PC-3 (cell line): ENCODE measurements at regions not wholly inside any gene's neighbourhood (a gene's known extent, or its start where the extent isn't known, plus 50 kb on each side); places are given as distances from the start of the nearest gene placed in this dataset.
"Not testable (repeated sequence)": the region's sequence is repeated elsewhere in the genome, so short reads cannot be mapped to it uniquely, and the experiment has no call there.

Experiments used
- ATAC-seq: fragments of 200-7000 bp; cut with Tn5 transposase; 2 replicates; pipeline ENCODE4 v1.9.1; 2020; ENCODE audit warnings: mild to moderate bottlenecking, moderate library complexity
- BruUV-seq: library from RNA; stranded (reverse); fragments of 400-500 nt; replicated peaks from 2 replicates; lab custom pipeline; 2021; lab: Mats Ljungman, UMichigan
- CTCF ChIA-PET: fragments of 300-600 bp; sonication (Branson Sonifier 250); formaldehyde crosslinking; loops from one replicate; lab custom pipeline; 2022; ENCODE audit warnings: antibody characterized with exemption; lab: Charles Lee
- POLR2A ChIA-PET: fragments of 300-600 bp; sonication (Branson Sonifier 250); formaldehyde crosslinking; loops from one replicate; lab custom pipeline; 2022; ENCODE audit warnings: antibody characterized with exemption; ENCODE audit not compliant: unreplicated experiment; lab: Charles Lee
- DNase-seq: peaks from one replicate; pipeline ENCODE4 v3.0.0-alpha.2; 2015
- H2AFZ ChIP-seq: fragments of 300-600 bp; sonication (generic); 2 replicates; pipeline ENCODE4 v1.6.0; 2016; ENCODE audit warnings: antibody characterized with exemption, low read length
- H3F3A ChIP-seq: fragments of 300-600 bp; sonication (generic); one replicate; pipeline ENCODE4 v1.6.0; 2017; ENCODE audit warnings: antibody characterized with exemption, low read length, control low read depth, mild to moderate bottlenecking; ENCODE audit not compliant: unreplicated experiment
- H3K27ac ChIP-seq: fragments of 300-600 bp; sonication (generic); 2 replicates; pipeline ENCODE4 v1.5.1; 2016; ENCODE audit warnings: mild to moderate bottlenecking, low read length
- H3K27me3 ChIP-seq: fragments of 300-600 bp; sonication (generic); 2 replicates; pipeline ENCODE4 v1.6.1; 2016; ENCODE audit warnings: low read length, mixed read lengths
- H3K36me3 ChIP-seq: fragments of 300-600 bp; sonication (generic); 2 replicates; pipeline ENCODE4 v1.6.1; 2016; ENCODE audit warnings: low read depth, mixed run types, low read length, mixed read lengths
- H3K4me1 ChIP-seq: fragments of 300-600 bp; sonication (generic); 2 replicates; pipeline ENCODE4 v1.5.1; 2016; ENCODE audit warnings: low read length; ENCODE audit not compliant: insufficient read depth
- H3K4me2 ChIP-seq: fragments of 300-600 bp; sonication (generic); 2 replicates; pipeline ENCODE4 v1.6.0; 2016; ENCODE audit warnings: low read length
- H3K4me3 ChIP-seq: fragments of 300-600 bp; sonication (generic); 2 replicates; pipeline ENCODE4 v1.5.1; 2016; ENCODE audit warnings: mild to moderate bottlenecking, low read length, mixed read lengths
- H3K79me2 ChIP-seq: fragments of 300-600 bp; sonication (generic); 2 replicates; pipeline ENCODE4 v1.6.1; 2017; ENCODE audit warnings: low read length, mixed read lengths
- H3K9ac ChIP-seq: fragments of 300-600 bp; sonication (generic); 2 replicates; pipeline ENCODE4 v1.6.0; 2016; ENCODE audit warnings: mild to moderate bottlenecking, low read length
- H3K9me2 ChIP-seq: fragments of 300-600 bp; sonication (generic); replicated peaks from 2 replicates; pipeline ENCODE4 v1.6.1; 2016; ENCODE audit warnings: mixed run types, low read length, mixed read lengths
- H3K9me3 ChIP-seq: fragments of 300-600 bp; sonication (generic); 2 replicates; pipeline ENCODE4 v1.6.1; 2016; ENCODE audit warnings: low read length, mixed read lengths
- H4K20me1 ChIP-seq: fragments of 300-600 bp; sonication (generic); 2 replicates; pipeline ENCODE4 v1.6.1; 2016; ENCODE audit warnings: low read length, mixed read lengths
- CTCF ChIP-seq: fragments of 300-600 bp; sonication (generic); conservative IDR thresholded peaks from 2 replicates; pipeline ENCODE4 v1.5.1; 2017; ENCODE audit warnings: antibody characterized with exemption, low read depth, mild to moderate bottlenecking, low read length
- EZH2 ChIP-seq: fragments of 300-600 bp; sonication (generic); IDR thresholded peaks from one replicate; pipeline ENCODE4 v1.6.1; 2017; ENCODE audit warnings: antibody characterized with exemption, mild to moderate bottlenecking, low read length; ENCODE audit not compliant: unreplicated experiment
- EZH2phosphoT487 ChIP-seq: fragments of 300-600 bp; sonication (generic); IDR thresholded peaks from 2 replicates; pipeline ENCODE4 v1.6.1; 2018; ENCODE audit warnings: mild to moderate bottlenecking, antibody characterized with exemption, low read length, borderline replicate concordance
- intact Hi-C: fragments of 100-400 bp; cut with micrococcal nuclease; formaldehyde crosslinking; loops from 2 replicates; pipeline ENCODE4 v1.9.0; 2023

DNA sequence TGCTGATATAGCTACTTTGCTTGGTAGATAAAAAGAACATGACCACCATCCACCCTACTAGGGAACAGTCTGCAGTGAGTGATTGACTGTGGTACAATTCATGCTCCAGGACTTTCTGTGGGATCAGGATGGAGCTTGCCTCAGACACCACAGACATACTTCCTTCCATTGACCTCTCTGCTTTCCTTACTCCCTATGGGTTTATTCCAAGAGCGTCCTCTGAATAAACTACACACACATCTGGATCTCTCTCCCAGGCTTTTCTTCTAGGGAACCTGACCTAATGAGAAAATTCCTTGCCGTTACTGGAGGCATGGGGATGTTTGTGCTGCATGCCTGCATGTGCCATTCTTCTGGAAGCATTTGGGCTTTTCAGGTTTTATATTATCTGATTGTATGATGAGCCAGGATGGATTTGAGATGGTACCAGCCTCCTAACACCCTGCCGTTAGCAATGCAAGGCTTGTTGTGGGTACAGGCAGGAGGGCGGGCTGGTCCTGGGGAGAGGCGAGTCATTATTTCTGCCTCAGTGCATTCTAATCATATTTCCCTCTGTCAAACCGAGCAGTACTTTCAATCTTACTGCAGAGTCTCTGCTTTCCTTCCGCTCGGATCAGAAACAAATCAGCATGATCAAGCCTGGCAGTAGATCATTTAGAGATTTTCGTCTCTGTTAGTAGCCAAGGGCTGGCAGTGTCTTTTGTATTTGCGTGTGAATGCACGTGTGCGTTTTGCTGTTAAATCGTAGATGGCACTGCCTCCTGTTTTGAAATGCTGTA lies 279.2 kb downstream of the PDCD6IP start:
- ChIA-PET POLR2A (no interaction called here), CTCF (no interaction called here)
- Histone ChIP-seq H3K79me2 (no peaks in the 10 kb centered on the region), H3F3A (no peaks in the 10 kb centered on the region), H3K9me2 (no peaks in the 10 kb centered on the region), H3K4me3 (no peak overlapping the region), H3K9ac (no peak overlapping the region), H3K4me2 (no peak overlapping the region), H3K27me3 (peaks cover 14% of the 10 kb centered on the region; the same call in 1 of the 2 replicates), H3K4me1 (no peaks in the 10 kb centered on the region), H3K9me3 (no peaks in the 10 kb centered on the region), H3K36me3 (no peaks in the 10 kb centered on the region), H4K20me1 (no peaks in the 10 kb centered on the region), H2AFZ (no peak overlapping the region), H3K27ac (no peak overlapping the region)
- no peak for TF ChIP-seq EZH2
- TF ChIP-seq CTCF, result no peak
- TF ChIP-seq EZH2phosphoT487, result no peak
- ATAC-seq (no peak), DNase-seq (no peak)
- intact Hi-C loops, result no loop called here
- BruUV-seq, result no TSS peak

- no peaks in the 10 kb centered on the region for H3K4me1 ChIP-seq
- DNase-seq (no peak), ATAC-seq (no peak)
- no peaks in the 10 kb centered on the region for H3K79me2 ChIP-seq
- POLR2A ChIA-PET, result no interaction called here
- H2AFZ ChIP-seq, result no peak overlapping the region
- H3K9ac ChIP-seq, result no peak overlapping the region
- no peaks in the 10 kb centered on the region for H3K36me3 ChIP-seq
- no peak overlapping the region for H3K4me2 ChIP-seq
- CTCF ChIA-PET, result no interaction called here
- H3F3A ChIP-seq, result no peaks in the 10 kb centered on the region
- intact Hi-C loops, result no loop called here
- H3K9me2 ChIP-seq, result no peaks in the 10 kb centered on the region
- no peak overlapping the region for H3K4me3 ChIP-seq
- H3K27ac ChIP-seq, result no peak overlapping the region
- no peak for TF ChIP-seq CTCF
- no peak for TF ChIP-seq EZH2
- no peak for TF ChIP-seq EZH2phosphoT487
- H3K9me3 ChIP-seq, result no peaks in the 10 kb centered on the region
- no peaks in the 10 kb centered on the region for H4K20me1 ChIP-seq
- peaks cover 14% of the 10 kb centered on the region; the same call in 1 of the 2 replicates for H3K27me3 ChIP-seq
- no TSS peak for BruUV-seq
Measured at GRCh38 chr3:34078418-34078817, 280.0 kb downstream of the PDCD6IP start.

DNA sequence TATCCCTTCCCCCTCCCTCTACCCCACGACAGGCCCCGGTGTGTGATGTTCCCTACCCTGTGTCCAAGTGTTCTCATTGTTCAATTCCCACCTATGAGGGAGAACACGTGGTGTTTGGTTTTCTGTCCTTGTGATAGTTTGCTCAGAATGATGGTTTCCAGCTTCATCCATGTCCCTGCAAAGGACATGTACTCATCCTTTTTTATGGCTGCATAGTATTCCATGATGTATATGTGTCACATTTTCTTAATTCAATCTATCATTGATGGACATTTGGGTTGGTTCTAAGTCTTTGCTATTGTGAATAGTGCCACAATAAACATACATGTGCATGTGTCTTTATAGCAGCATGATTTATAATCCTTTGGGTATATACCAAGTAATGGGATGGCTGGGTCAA lies 281.4 kb downstream of the PDCD6IP start:
- intact Hi-C loops, H3F3A ChIP-seq: not testable (repeated sequence)

DNA sequence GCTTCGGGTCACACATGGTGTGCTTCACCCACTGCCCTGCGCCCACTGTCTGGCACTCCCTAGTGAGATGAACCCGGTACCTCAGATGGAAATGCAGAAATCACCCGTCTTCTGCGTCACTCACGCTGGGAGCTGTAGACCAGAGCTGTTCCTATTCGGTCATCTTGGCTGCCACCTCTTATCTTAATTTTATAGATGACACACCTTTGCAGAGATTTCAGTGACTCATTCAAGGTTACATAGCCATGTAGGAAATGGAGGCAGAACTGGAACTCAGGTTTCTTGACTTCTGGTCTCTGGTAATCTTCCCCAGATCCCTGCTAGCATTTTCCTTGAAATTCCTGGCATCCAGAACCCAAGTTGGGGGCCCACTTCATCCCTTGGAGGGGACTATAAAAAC lies 291.9 kb downstream of the PDCD6IP start:
- BruUV-seq, H3K4me1 ChIP-seq, H3K4me2 ChIP-seq, H3F3A ChIP-seq, intact Hi-C loops, H3K27me3 ChIP-seq, H3K36me3 ChIP-seq, H3K79me2 ChIP-seq, H3K9me3 ChIP-seq, H2AFZ ChIP-seq, DNase-seq, H3K27ac ChIP-seq, ATAC-seq, CTCF ChIA-PET, H3K4me3 ChIP-seq, H3K9ac ChIP-seq, POLR2A ChIA-PET, H4K20me1 ChIP-seq, H3K9me2 ChIP-seq: not testable (repeated sequence)

More for the DNA sequence above, 281.4 kb downstream of the PDCD6IP start:
- BruUV-seq, H3K9ac ChIP-seq, H3K4me1 ChIP-seq, H3K79me2 ChIP-seq, H3K9me3 ChIP-seq, H3K4me2 ChIP-seq, CTCF ChIA-PET, ATAC-seq, H3K4me3 ChIP-seq, H4K20me1 ChIP-seq, DNase-seq, H3K27me3 ChIP-seq, H2AFZ ChIP-seq, POLR2A ChIA-PET, H3K9me2 ChIP-seq, H3K36me3 ChIP-seq, H3K27ac ChIP-seq: not testable (repeated sequence)
